Loucy (cell line): ENCODE measurements at regions not wholly inside any gene's neighbourhood (a gene's known extent, or its start where the extent isn't known, plus 50 kb on each side); places are given as distances from the start of the nearest gene placed in this dataset.

ENCODE experiments used
- H2AFZ ChIP-seq: fragments of 200-600 bp; sonication (generic); 2 replicates; pipeline ENCODE4 v1.6.0; 2016; ENCODE audit warnings: antibody characterized with exemption, mild to moderate bottlenecking, low read length, moderate library complexity
- H3F3A ChIP-seq: fragments of 200-600 bp; 2 replicates; pipeline ENCODE4 v1.6.0; 2016; ENCODE audit warnings: antibody characterized with exemption, low read depth, mild to moderate bottlenecking
- H3K27me3 ChIP-seq: fragments of 200-600 bp; sonication (generic); 2 replicates; pipeline ENCODE4 v1.6.1; 2014; ENCODE audit warnings: low read length, mild to moderate bottlenecking; ENCODE audit not compliant: insufficient read depth, poor library complexity, severe bottlenecking
- H3K36me3 ChIP-seq: fragments of 200-600 bp; sonication (generic); 2 replicates; pipeline ENCODE4 v1.6.1; 2016; ENCODE audit warnings: low read length; ENCODE audit not compliant: insufficient read depth
- H3K4me1 ChIP-seq: fragments of 200-600 bp; sonication (generic); 2 replicates; pipeline ENCODE4 v1.5.1; 2014; ENCODE audit warnings: low read length, mild to moderate bottlenecking; ENCODE audit not compliant: insufficient read depth, poor library complexity, severe bottlenecking
- H3K4me2 ChIP-seq: fragments of 200-600 bp; sonication (generic); 2 replicates; pipeline ENCODE4 v1.6.0; 2014; ENCODE audit warnings: antibody characterized with exemption, low read length, low read depth, mild to moderate bottlenecking; ENCODE audit not compliant: poor library complexity, severe bottlenecking
- H3K4me3 ChIP-seq: fragments of 200-600 bp; sonication (generic); 2 replicates; pipeline ENCODE4 v1.5.1; 2014; ENCODE audit warnings: low read length, mild to moderate bottlenecking, mixed read lengths; ENCODE audit not compliant: poor library complexity, severe bottlenecking
- H3K79me2 ChIP-seq: fragments of 200-600 bp; sonication (generic); 2 replicates; pipeline ENCODE4 v1.6.1; 2014; ENCODE audit warnings: low read length; ENCODE audit not compliant: insufficient read depth
- H3K9ac ChIP-seq: fragments of 200-600 bp; sonication (generic); 2 replicates; pipeline ENCODE4 v1.6.0; 2014; ENCODE audit warnings: mild to moderate bottlenecking, low read depth, low read length, moderate library complexity; ENCODE audit not compliant: poor library complexity, severe bottlenecking
- H3K9me2 ChIP-seq: fragments of 200-600 bp; sonication (generic); replicated peaks from 2 replicates; pipeline ENCODE4 v1.6.1; 2016; ENCODE audit warnings: low read depth, low read length, mixed read lengths
- H3K9me3 ChIP-seq: fragments of 200-600 bp; sonication (generic); 2 replicates; pipeline ENCODE4 v1.6.1; 2014; ENCODE audit warnings: mild to moderate bottlenecking, antibody characterized with exemption, low read length, low read depth; ENCODE audit not compliant: insufficient read depth
- H4K20me1 ChIP-seq: fragments of 200-600 bp; sonication (generic); 2 replicates; pipeline ENCODE4 v1.6.0; 2014; ENCODE audit warnings: antibody characterized with exemption, low read length, mild to moderate bottlenecking; ENCODE audit not compliant: insufficient read depth, poor library complexity, severe bottlenecking
- CTCF ChIP-seq: fragments of 200-600 bp; sonication (generic); conservative IDR thresholded peaks from 2 replicates; pipeline ENCODE4 v1.5.1; 2014; ENCODE audit warnings: mild to moderate bottlenecking, antibody characterized with exemption, low read length
- EZH2phosphoT487 ChIP-seq: fragments of 200-600 bp; IDR thresholded peaks from 2 replicates; pipeline ENCODE4 v1.6.1; 2018; ENCODE audit warnings: antibody characterized with exemption, mild to moderate bottlenecking, moderate library complexity, borderline replicate concordance

DNA sequence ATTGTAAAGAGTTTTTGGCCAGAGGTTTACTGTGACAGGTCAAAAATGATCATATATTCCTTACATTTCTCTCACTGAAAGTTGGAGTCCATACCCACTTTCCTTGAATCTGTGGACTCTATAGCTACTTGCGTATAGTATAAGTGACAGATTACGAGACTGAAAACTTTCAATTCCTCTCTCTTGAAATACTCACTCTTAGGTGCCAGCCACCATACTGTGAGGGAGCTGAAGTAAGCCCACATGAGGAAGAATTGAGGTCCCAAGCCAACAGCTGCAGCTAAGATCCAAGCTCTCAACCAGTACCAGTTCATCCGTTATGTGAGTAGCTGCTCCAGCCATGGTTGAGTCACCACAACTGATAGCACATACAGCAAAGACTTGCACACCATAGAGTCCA, 128.1 kb upstream of the FAM174A start:
- H3K27me3 ChIP-seq, result no peaks in the 10 kb centered on the region
- no peaks in the 10 kb centered on the region for H3F3A ChIP-seq
- TF ChIP-seq EZH2phosphoT487 (no peak), CTCF (no peak)
- no peaks in the 10 kb centered on the region for H3K36me3 ChIP-seq
- H4K20me1 ChIP-seq, result no peaks in the 10 kb centered on the region
- H2AFZ ChIP-seq, result no peak overlapping the region
- no peak overlapping the region for H3K4me2 ChIP-seq
- H3K9ac ChIP-seq, result no peak overlapping the region
- no peaks in the 10 kb centered on the region for H3K9me3 ChIP-seq
- H3K4me1 ChIP-seq, result no peaks in the 10 kb centered on the region
- H3K4me3 ChIP-seq, result no peak overlapping the region
- H3K9me2 ChIP-seq, result no peaks in the 10 kb centered on the region
- no peaks in the 10 kb centered on the region for H3K79me2 ChIP-seq

GRCh38 chr5:100406640-100407039, 128.5 kb upstream of the FAM174A start:
- TF ChIP-seq CTCF (no peak), EZH2phosphoT487 (no peak)
- Histone ChIP-seq H3K36me3 (no peaks in the 10 kb centered on the region), H2AFZ (no peak overlapping the region), H3K27me3 (no peaks in the 10 kb centered on the region), H3K9me3 (no peaks in the 10 kb centered on the region), H3K4me2 (no peak overlapping the region), H3K4me1 (no peaks in the 10 kb centered on the region), H3K9me2 (no peaks in the 10 kb centered on the region), H3K79me2 (no peaks in the 10 kb centered on the region), H3K4me3 (no peak overlapping the region), H3K9ac (no peak overlapping the region), H4K20me1 (no peaks in the 10 kb centered on the region), H3F3A (no peaks in the 10 kb centered on the region)

- TF ChIP-seq CTCF (no peak), EZH2phosphoT487 (no peak)
These were observed 133.1 kb upstream of the FAM174A start for GRCh38 chr5:100402071-100402470.

More at GRCh38 chr5:100402071-100402470, 133.1 kb upstream of the FAM174A start:
- H3K27me3 ChIP-seq, result no peaks in the 10 kb centered on the region
- no peak overlapping the region for H3K4me2 ChIP-seq
- no peaks in the 10 kb centered on the region for H3K9me3 ChIP-seq
- H3K79me2 ChIP-seq, result no peaks in the 10 kb centered on the region
- no peaks in the 10 kb centered on the region for H4K20me1 ChIP-seq
- H2AFZ ChIP-seq, result no peak overlapping the region
- H3K4me3 ChIP-seq, result no peak overlapping the region
- no peaks in the 10 kb centered on the region for H3K36me3 ChIP-seq
- no peak overlapping the region for H3K9ac ChIP-seq
- H3K4me1 ChIP-seq, result no peaks in the 10 kb centered on the region
- H3K9me2 ChIP-seq, result no peaks in the 10 kb centered on the region
- H3F3A ChIP-seq, result no peaks in the 10 kb centered on the region
